IPS-NIHi7 (cell line): ENCODE measurements at regions not wholly inside any gene's neighbourhood (a gene's known extent, or its start where the extent isn't known, plus 50 kb on each side); places are given as distances from the start of the nearest gene placed in this dataset.
"Not testable (repeated sequence)": the region's sequence is repeated elsewhere in the genome, so short reads cannot be mapped to it uniquely, and the experiment has no call there.

ENCODE experiments used
- DNase-seq: peaks from one replicate; pipeline ENCODE4 v3.0.0; 2012; ENCODE audit warnings: mixed read lengths; ENCODE audit errors: extremely low spot score

DNA sequence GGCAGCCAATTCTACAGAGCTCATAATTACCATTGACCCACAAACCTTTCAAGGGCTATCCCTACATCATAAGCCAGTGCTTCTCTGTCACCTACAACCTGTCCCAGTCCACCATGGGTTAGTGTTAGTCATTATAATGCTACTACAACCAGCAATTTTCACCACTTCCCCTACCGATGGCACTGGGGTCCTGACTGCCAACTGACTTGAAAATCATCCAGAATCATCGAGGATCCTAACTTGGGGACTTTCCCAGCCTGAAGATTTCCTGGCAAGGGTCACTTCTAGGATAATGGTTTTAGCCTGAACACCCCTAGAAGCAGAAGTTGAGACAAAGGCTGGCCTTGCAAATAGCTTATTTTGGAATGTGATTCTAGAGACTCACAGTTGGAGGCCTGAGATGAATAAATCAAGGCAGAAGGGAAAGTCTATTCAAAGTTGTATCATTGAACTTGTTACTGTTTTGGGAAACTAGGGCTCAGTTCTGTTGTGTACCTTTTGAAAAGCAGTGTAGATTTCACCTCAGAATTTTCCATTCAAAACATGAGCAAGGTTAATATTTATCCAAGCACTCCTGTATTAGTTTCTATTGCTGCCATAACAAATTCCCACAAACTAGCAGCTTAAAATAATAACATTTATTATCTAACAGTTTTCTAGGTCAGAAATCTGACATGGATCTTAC lies 633.0 kb downstream of the LRRC70 start:
- no peak for DNase-seq

DNA sequence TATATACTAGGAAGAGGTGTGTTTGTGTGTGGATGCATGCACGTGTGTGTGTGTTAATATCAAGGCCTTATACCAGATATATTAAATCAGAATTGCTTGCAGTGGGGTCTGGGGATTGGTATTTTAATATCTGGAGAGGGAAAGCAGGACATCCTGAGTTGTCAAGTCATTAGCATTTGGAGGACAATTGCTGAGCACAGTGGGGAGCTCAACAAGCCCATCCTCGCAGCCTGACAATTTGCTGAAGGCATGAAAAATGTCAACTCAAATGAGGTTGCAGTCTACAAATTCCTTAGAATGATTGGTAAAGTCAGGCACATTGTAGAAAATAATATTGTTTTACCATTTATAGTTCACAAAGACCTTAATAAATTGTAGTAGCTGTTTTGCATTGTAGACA lies 627.4 kb downstream of the LRRC70 start:
- DNase-seq = peak; percentile 19

DNA sequence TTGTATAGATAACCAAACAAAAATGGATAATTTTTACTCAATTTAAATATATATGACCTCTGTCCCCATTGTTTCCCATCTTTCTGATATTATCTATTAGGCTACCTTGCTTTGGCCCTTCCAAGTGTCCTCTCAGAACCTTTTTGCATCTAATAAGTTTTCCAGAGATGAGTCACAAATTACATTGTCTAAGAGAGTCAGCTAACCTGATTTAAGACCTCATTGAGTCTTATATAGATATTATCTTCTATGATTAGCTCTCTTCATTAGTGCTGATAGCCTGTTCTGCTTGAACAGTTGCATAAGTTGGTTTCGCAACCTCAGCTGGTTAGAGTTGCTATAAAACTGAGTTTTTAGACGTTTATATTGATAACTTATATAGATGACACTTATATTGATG lies 623.1 kb downstream of the LRRC70 start:
- DNase-seq = no peak

DNA sequence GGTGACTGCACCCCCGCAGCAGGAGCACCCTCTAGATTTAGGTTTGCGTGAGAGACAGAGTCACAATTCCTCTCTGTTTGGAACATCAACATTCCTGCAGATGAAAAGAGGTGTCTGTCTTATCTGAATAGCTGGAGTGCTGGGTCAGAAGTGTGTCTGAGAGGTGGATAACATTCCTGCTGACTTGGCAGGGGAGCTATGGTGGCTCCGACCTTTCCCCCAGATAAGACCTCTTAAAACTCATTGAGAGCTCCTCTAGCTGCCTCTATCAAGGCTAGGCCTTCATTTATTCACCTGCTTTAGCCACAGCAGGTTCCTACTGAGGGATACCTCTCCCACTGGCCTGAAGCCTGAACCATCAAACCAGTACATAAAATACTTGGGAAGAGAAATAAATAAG lies 615.5 kb downstream of the LRRC70 start:
- no peak for DNase-seq

DNA sequence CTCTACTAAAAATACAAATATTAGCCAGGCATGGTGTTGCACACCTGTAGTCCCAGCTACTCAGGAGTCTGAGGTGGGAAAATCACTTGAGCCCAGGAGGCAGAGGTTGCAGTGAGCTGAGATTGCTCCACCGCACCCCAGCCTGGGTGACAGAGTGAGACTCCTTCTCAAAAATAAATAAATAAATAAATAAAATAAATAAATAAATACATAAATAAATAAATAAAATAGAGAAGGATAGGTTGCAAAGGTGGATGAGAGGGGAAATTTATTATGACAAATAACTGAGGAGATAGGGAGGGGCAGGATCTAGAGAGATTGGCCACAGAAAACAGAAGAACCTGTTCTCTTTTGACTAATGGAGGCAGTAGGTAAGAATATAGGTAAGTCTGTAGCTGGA lies 601.6 kb downstream of the LRRC70 start:
- not testable (repeated sequence) for DNase-seq

DNA sequence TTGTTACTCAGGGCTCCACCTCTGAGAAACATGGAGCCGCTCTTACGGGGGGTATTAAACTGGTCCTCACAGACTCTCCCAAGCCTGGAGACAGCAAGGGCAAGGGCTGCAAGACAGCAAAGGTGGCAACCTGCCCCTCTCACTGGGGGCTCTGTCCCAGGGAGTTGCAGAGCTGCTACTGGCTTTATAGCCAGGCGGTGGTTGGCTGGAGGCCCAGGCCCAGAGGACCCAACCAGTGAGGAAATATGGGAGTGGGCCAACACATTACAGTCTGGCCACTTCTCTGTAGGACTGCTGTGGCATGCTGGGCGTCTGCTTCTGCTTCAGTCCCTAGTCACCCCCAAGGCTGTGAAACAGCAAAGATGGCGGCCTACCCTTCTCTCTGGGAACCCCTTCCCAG lies 597.2 kb downstream of the LRRC70 start:
- no peak for DNase-seq

DNA sequence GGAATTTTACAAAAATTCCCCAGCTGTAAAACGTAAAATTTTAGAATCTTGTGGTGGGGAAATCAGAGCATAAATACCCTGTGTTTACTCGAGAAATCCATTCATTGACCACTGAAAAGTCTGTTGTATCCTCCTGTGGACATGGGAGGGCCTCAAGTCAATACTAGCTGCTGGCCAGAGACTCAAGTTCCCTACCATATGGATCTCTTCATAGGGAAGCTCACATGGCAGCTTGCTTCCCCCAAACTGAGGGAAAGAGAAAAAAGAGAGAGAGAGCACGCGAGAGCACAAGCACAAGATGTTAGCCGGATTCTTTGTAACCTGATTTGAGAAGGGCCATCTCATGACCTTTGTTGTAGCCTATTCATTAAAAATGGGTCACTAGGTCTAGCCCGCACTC lies 591.9 kb downstream of the LRRC70 start:
- no peak for DNase-seq

DNA sequence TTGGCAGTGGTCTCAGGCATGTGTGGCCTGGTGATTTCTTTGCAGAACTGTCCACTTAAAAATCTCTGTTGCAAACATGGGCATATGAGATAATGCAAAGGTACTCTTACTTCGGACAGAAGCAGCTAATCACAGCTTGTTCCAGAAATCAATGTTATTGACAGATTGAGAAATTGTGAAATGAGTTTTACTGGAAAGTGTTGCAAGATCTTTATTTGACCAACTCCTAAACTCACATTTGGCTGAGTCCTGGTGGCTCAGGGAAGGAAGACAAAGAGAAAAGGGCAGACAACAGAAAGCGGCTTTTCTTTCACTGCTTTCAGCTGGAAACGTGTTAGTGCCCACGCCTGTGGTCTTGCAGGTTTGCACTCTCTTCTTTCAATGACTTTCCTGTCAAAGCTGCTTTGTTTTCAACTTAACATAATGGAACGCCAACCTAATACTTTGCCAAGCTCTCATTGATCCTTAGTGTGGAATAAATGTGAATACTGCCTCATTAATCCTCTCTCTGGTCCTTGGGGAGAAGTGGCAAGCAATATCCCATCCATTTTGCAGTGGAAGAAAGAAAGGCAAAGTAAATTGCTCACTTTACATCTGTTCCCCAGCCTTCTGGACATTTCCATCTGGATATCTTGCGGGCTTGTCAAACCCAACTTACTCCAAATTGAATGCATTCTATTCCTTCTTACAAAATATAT lies 586.4 kb downstream of the LRRC70 start:
- no peak for DNase-seq

DNA sequence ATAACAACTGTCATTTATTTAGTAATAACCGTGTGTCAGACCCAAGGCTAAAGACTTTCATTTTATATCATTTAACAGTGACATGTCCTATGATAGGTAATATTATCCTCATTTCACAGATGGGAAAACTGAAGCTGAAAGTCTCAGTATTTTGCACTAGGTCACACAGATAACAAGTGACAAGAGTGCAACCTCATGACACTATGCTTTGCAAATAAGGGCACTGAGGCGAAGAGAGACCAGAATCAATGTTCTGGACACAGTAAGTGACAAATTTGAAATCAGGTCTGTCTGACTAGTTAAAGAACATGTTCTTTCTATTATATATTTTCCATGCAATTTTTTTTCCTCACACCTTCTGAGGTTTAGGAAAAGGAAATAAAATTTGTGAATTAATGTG lies 585.7 kb downstream of the LRRC70 start:
- DNase-seq = no peak

DNA sequence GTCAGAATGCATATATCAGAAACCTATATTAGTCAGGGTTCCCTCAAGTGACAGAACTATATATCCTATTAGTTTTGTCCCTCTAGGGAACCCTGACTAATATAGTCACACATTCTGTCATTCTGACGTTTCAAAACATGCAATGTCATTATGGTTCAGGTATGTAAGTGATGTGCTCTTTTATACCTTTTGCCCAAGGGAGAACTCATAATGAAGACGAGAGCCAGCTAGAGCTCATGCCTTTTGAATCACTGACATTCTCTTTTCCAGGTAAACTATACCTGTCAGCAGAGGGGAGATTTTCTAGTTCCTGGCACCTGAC lies 576.7 kb downstream of the LRRC70 start:
- DNase-seq = no peak

DNA sequence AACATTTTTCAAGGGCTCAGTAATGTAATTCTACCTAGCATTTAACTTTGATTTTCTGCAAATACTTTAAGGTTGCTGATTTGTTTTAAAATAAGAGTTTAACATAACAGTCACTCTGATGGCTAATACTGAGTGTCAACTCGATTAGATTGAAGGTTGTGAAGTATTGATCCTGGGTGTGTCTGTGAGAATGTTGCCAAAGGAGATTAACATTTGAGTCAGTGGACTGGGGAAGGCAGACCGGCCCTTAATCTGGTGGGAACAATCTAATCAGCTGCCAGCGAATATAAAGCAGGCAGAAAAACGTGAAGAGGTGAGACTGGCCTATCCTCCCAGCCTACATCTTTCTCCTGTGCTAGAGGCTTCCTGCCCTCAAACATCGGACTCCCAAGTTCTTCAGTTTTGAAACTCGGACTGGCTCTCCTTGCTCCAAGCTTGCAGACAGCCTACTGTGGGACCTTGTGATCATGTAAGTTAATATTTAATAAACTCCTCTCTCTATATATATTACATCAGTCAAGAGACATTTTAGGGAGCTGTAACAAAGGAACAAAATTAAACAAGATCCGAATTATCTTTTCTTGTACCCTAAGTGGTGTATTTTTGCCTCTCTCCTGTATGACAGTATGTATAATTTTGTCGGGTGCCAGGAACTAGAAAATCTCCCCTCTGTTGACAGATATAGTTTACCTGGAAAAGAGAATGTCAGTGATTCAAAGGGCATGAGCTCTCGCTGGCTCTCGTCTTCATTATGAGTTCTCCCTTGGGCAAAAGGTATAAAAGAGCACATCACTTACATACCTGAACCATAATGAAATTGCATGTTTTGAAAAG lies 576.1 kb downstream of the LRRC70 start:
- no peak for DNase-seq

DNA sequence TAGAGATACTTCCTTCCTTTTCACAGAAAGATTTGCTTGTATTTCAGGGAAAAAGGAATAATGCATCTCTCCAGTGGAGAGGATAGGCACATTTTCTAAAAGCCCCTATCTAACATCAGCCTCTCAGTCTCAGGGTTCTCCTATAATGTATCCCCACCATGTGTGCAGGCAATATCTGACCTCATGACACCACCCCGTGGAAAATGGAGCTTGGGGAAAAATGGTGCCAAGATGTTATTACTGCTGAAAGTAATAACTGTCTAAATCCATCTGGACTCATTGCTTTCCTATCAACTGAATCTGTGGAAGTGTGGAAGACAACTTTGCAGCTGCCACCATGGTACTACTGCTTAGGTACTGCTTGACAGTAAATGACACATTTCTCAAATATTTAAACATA lies 574.3 kb downstream of the LRRC70 start:
- no peak for DNase-seq

DNA sequence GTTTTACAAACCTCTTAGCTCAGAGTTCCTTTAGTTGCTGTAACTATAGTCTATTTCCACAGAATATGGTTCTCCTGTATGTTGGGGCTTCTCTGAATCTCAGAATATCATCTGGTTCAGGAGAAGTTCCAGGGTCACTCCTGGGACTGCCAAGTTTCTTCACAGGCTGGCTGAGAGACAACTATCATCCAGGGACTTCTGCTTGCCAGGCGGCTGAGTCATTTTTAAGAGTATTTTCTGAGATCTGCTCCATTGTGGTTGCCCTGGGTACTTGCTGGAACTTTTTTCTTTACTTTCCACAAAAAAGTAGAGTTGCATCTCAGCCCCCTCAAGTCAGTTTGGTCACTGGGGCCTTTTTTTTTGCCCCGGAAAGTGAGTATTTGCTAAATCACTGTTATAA lies 566.5 kb downstream of the LRRC70 start:
- no peak for DNase-seq

DNA sequence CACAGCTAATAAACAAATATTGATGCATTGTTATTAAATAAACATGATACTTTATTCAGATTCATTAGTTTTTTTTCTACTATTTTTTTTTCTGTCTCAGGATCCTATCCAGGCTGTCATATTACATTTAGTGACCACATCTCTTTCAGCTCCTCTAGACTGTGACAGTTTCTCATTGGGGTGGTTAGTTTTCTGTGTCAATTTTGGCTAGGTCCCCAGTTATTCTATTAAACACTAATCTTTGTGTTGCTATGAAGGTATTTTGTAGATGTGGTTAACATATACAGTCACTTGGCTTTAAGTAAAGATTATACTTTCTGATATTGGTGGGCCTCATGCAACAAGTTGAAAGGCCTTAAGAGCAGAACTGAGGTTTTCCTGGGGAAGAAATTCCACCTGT lies 563.0 kb downstream of the LRRC70 start:
- no peak for DNase-seq

DNA sequence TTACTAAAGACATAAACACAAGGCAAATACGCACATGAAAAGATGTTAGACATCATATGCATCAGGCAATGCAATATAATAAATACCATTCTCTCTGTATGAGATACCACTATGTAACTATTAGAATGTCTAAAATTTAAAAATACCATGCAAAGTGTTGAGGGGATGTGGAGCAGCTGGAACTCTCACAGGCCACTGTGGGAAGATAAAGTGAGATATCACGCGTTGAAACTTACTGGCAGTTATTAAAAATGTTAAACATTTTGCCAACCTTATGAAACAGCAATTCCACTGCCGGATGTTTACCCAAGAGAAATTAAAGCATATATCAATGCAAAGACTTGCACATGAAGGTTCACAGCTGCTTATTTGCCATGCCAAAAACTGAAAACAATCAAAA lies 556.7 kb downstream of the LRRC70 start:
- no peak for DNase-seq

DNA sequence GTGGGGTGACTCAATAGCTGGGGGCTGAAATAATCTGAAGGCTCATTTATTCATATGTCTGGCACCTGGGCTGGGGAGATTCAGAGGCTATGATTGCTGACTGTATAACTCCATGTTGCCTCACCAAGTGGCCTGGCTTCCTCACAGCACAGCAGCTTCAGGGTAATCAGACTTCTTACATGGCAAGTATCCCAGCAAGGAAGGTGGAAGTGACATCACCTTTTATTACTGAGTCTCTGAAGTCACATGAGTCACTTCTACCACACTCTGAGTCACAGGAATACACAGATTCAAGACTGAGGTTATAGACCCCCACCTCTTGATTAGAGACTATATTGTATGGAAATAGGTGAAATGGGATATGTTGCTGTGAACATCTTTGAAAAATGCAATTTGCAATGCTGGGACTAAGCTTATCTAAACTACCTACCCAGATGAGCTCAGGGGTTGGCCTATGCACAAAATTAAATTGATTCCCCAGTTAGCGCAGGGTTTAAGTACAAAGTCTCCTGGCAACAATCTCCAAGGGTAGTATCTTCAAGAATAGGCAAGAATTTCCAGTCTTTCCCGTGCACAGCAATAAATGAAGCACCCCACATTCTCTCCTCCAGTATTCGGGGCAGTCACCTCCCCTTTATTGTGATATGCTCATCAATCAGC lies 553.1 kb downstream of the LRRC70 start:
- no peak for DNase-seq

DNA sequence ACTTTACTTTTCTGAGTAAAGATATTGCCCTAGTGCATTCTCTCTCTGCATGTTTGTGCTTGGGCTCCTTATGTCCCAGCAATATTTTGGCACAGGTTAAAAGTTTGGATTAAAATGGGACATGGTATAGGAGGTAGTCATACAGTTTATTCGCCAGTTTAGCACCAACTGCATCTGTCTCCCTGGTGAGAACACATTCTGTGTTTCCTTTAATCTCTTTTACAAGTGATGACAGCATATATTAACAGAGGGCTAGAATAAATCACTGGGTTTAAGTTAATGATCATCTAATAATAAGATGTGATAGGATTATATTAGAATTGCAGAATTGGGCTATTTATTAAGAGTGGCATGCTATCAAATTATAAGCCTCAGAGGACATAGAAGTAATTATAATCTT lies 550.1 kb downstream of the LRRC70 start:
- DNase-seq = no peak

DNA sequence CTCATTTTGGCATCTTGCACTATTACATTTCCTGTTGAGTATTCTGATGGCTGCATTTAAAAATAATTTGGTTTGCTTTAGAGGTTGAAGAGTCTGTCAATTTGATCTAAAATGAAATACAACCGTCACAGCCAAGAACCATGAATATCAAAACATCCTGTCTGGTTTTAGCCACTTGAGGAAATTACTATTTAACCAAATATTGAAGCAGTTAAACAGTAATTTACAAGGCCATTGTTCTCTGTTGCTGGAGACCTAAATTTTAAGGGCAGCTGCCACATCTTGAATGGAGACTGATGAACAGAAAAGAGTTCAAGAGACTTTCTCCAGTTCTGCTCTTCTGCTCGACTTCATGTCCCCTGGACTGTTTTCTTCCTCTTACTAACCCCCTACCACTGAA lies 549.4 kb downstream of the LRRC70 start:
- DNase-seq = no peak

DNA sequence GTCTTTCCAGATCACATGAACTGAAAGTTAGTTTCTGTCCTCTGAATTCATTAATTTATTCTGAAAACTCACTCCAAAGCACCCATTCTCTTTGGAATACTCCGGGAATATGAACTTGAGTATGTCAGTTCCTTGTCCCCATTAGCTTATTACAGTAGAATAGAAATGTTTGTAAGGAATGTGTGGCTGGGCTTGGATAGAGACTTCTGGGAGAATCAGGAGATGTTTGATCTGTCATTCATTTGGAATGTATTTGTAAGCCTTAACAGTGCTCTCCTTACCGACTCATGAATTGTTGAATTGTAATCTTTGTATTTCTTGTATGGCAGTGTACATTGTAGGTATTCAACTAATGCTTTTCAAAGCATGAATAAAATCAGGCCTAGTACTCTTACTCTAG lies 548.4 kb downstream of the LRRC70 start:
- no peak for DNase-seq

DNA sequence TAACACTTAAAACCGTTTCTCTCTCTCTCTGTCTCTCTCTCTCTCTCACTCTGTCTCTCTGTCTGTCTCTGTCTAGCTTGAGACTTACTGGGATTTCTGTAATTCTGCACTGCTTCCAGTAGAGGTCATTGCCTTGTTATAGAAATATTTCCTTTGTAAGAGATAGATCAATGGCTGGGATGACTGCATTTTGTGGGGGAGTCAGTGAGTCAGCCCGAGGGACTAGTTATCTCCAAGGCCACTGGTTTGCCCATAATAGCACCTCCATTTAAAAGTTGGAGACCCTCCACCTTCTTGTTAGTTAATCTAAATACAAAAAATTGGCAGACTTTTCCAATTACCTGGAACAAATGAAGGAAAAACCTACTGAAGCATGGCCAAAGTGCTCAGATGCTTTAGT lies 547.2 kb downstream of the LRRC70 start:
- peak; percentile 66 for DNase-seq

DNA sequence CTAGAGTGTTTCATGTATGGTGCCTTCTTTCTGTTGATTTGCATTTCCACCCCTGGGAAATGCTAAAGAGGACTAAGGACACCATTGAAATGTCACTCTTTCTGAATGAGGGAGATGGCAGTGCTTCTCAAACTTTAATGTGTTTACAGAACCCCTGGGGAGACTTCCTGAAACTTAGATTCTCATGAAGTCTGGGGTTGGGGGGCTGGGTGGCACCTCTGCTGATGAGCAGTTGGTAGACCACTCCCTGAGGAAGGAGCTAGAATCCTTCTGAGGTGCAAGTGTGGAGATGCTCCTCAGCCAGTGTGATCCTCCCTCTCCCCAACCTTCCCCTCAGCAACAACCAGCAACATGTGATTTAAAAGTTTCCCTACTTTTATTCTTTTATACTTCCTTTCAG lies 546.8 kb downstream of the LRRC70 start:
- DNase-seq = peak; percentile 13

DNA sequence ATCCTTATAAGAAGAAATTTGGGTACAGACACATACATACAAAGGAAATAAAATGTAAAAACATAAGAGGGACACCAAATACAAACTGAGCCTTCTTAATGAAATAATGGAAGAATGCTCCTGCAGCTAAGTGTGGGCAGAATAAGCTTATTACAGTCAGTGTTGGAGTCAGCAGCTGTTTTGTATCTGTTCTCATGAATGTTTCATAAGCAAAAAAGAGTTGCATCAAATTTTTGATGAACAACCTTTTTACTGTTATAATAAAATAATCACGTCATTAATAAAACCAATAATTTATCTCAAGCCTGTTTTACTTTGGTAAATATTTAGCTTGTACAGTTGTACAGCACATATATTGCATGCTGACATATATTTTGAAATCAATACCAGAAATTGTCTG lies 545.6 kb downstream of the LRRC70 start:
- DNase-seq = no peak

DNA sequence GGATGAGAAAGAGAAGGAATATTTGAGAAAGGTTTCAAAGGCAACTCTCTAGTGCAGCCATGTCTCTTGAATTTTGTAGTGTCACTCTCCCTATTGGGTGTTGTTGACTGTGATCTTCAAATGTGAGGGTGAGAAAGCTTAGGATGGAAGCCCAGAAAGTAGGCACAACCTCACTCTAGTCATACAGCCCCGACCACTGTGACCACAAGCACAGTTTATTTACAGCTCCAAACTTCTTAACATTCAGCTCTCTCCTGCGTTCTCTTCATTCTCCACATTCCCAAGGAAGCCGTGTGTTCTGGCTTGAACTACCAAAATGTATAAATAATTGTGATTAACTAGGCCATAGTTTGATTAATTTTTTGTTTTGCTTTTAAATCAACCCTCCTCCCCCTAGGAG lies 542.9 kb downstream of the LRRC70 start:
- DNase-seq = no peak
